HepG2 (cell line): ENCODE measurements at regions not wholly inside any gene's neighbourhood (a gene's known extent, or its start where the extent isn't known, plus 50 kb on each side); places are given as distances from the start of the nearest gene placed in this dataset.
A peak's percentile ranks its signal among the peaks of the same experiment; 100 is the strongest.

Experiments
- CENPX ChIP-seq: sonication (generic); formaldehyde crosslinking; IDR thresholded peaks from 2 replicates; pipeline ENCODE4 v1.9.0; 2021; ENCODE audit warnings: mild to moderate bottlenecking, missing genetic modification reagents, moderate library complexity
- GATAD2A ChIP-seq: IDR thresholded peaks from 2 replicates; pipeline ENCODE4 v1.6.1; 2016
- HMG20B ChIP-seq: conservative IDR thresholded peaks from 2 replicates; pipeline ENCODE4 v1.6.1; 2016; ENCODE audit warnings: missing genetic modification reagents, missing compliant biosample characterization
- MZF1 ChIP-seq: sonication (generic); formaldehyde crosslinking; IDR thresholded peaks from 2 replicates; pipeline ENCODE4 v1.8.1; 2023; ENCODE audit warnings: mild to moderate bottlenecking, missing genetic modification reagents, borderline replicate concordance
- NCOA1 ChIP-seq: sonication (generic); formaldehyde crosslinking; IDR thresholded peaks from 2 replicates; pipeline ENCODE4 v1.9.0; 2021; ENCODE audit warnings: missing genetic modification reagents
- ONECUT2 ChIP-seq: sonication (generic); formaldehyde crosslinking; IDR thresholded peaks from 2 replicates; pipeline ENCODE4 v1.4.0; 2020; ENCODE audit warnings: missing genetic modification reagents
- POLR2AphosphoS2 ChIP-seq: IDR thresholded peaks from 2 replicates; pipeline ENCODE4 v1.6.1; 2011; ENCODE audit warnings: low read depth, low read length, improper control_type of control experiment
- SMAD1 ChIP-seq: sonication (generic); formaldehyde crosslinking; IDR thresholded peaks from 2 replicates; pipeline ENCODE4 v1.4.0; 2020; ENCODE audit warnings: missing genetic modification reagents, low read depth, mild to moderate bottlenecking, borderline replicate concordance
- SNAPC5 ChIP-seq: sonication (generic); formaldehyde crosslinking; IDR thresholded peaks from 2 replicates; pipeline ENCODE4 v1.8.1; 2023; ENCODE audit warnings: mild to moderate bottlenecking, missing genetic modification reagents, borderline replicate concordance
- SSRP1 ChIP-seq: IDR thresholded peaks from 2 replicates; pipeline ENCODE4 v1.6.1; 2016; ENCODE audit warnings: control low read depth
- THYN1 ChIP-seq: sonication (generic); formaldehyde crosslinking; IDR thresholded peaks from 2 replicates; pipeline ENCODE4 v1.8.1; 2023; ENCODE audit warnings: low read depth, mild to moderate bottlenecking, moderate library complexity, missing genetic modification reagents, borderline replicate concordance
- TRAFD1 ChIP-seq: sonication (generic); formaldehyde crosslinking; IDR thresholded peaks from 2 replicates; pipeline ENCODE4 v1.5.1; 2020; ENCODE audit warnings: missing genetic modification reagents, mild to moderate bottlenecking, borderline replicate concordance
- ZBTB20 ChIP-seq: sonication (generic); formaldehyde crosslinking; IDR thresholded peaks from 2 replicates; pipeline ENCODE4 v1.8.1; 2023; ENCODE audit warnings: missing genetic modification reagents, low read depth, mild to moderate bottlenecking, borderline replicate concordance
- ZEB1 ChIP-seq: IDR thresholded peaks from 2 replicates; pipeline ENCODE4 v1.6.1; 2012; ENCODE audit warnings: mild to moderate bottlenecking, low read depth, inconsistent platforms; ENCODE audit not compliant: insufficient replicate concordance
- ZNF160 ChIP-seq: sonication (generic); formaldehyde crosslinking; IDR thresholded peaks from 2 replicates; pipeline ENCODE4 v1.8.0; 2022; ENCODE audit warnings: mild to moderate bottlenecking, inconsistent platforms, missing genetic modification reagents
- ZNF354B ChIP-seq: sonication (generic); formaldehyde crosslinking; IDR thresholded peaks from 2 replicates; pipeline ENCODE4 v1.8.0; 2022; ENCODE audit warnings: mild to moderate bottlenecking, missing genetic modification reagents
- ZNF576 ChIP-seq: sonication (generic); formaldehyde crosslinking; IDR thresholded peaks from 2 replicates; pipeline ENCODE4 v1.4.0; 2020; ENCODE audit warnings: mild to moderate bottlenecking, missing genetic modification reagents
- ZNF598 ChIP-seq: sonication (generic); formaldehyde crosslinking; IDR thresholded peaks from 2 replicates; pipeline ENCODE4 v1.5.1; 2020; ENCODE audit warnings: mild to moderate bottlenecking, missing genetic modification reagents, borderline replicate concordance
- ZNF652 ChIP-seq: IDR thresholded peaks from 2 replicates; pipeline ENCODE4 v1.6.1; 2016; ENCODE audit warnings: low read depth, borderline replicate concordance
- ZNF7 ChIP-seq: IDR thresholded peaks from 2 replicates; pipeline ENCODE4 v1.6.1; 2016; ENCODE audit warnings: missing biosample characterization, missing genetic modification reagents
- ZNF768 ChIP-seq: sonication (generic); formaldehyde crosslinking; IDR thresholded peaks from 2 replicates; pipeline ENCODE4 v1.4.0; 2020; ENCODE audit warnings: missing genetic modification reagents
- ZNF790 ChIP-seq: sonication (generic); formaldehyde crosslinking; IDR thresholded peaks from 2 replicates; pipeline ENCODE4 v1.8.0; 2022; ENCODE audit warnings: missing genetic modification reagents, mild to moderate bottlenecking, borderline replicate concordance
- ZNF83 ChIP-seq: sonication (generic); formaldehyde crosslinking; IDR thresholded peaks from 2 replicates; pipeline ENCODE4 v1.4.0; 2020; ENCODE audit warnings: missing genetic modification reagents, mild to moderate bottlenecking, borderline replicate concordance
- ZSCAN29 ChIP-seq: sonication (generic); formaldehyde crosslinking; conservative IDR thresholded peaks from 2 replicates; pipeline ENCODE4 v1.4.0; 2020; ENCODE audit warnings: mild to moderate bottlenecking, missing genetic modification reagents
- TF ChIP-seq, protein P1 (sequence below): sonication (generic); formaldehyde crosslinking; IDR thresholded peaks from 2 replicates; pipeline ENCODE4 v1.4.0; 2020; ENCODE audit warnings: missing genetic modification reagents
- TF ChIP-seq, protein P2 (sequence below): sonication (generic); formaldehyde crosslinking; conservative IDR thresholded peaks from 2 replicates; pipeline ENCODE4 v1.4.0; 2020; ENCODE audit warnings: missing genetic modification reagents

DNA sequence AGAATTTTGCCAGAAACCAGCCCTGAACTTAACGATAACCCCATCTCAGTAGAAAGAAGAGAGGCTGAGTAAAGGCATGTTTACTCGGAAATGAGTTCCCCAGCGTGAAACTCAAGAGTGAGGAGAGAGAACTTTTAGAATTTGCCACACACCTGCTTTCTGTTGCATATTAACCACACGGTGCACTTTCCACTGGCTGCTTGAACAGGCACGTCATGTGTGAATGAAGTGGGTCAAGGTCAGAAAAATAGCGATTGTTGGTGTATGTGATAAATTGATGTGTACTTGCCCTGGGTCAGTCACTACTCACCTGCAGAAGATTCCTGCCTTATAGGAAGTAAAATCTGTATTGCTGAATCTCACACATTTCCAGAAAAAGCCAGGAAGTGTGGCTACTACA, 395.7 kb downstream of the TRIML1 start (continued):
- TF ChIP-seq TRAFD1 (no peak), MZF1 (CRISPR knock-in tag) (no peak), NCOA1 (no peak), ZNF354B (CRISPR knock-in tag) (no peak), ZSCAN29 (CRISPR knock-in tag) (no peak), ZNF160 (no peak), ZNF768 (CRISPR knock-in tag) (no peak), ZBTB20 (CRISPR knock-in tag) (peak; percentile 60; the same call in 1 of the 2 replicates), ZNF576 (CRISPR knock-in tag) (no peak), ZNF7 (no peak), GATAD2A (CRISPR knock-in tag) (peak; percentile 47; the same call in 1 of the 2 replicates), ONECUT2 (0 out of 2 replicates have a peak, but pooled peaks have one; percentile 34), ZEB1 (no peak), HMG20B (CRISPR knock-in tag) (no peak), SMAD1 (CRISPR knock-in tag) (no peak), ZNF790 (no peak), SNAPC5 (CRISPR knock-in tag) (no peak), ZNF652 (peak; percentile 2; the same call in 1 of the 2 replicates), THYN1 (CRISPR knock-in tag) (no peak), ZNF598 (CRISPR knock-in tag) (no peak), SSRP1 (no peak), POLR2AphosphoS2 (no peak), ZNF83 (no peak), CENPX (CRISPR knock-in tag) (no peak)
- TF ChIP-seq, protein P1, sequence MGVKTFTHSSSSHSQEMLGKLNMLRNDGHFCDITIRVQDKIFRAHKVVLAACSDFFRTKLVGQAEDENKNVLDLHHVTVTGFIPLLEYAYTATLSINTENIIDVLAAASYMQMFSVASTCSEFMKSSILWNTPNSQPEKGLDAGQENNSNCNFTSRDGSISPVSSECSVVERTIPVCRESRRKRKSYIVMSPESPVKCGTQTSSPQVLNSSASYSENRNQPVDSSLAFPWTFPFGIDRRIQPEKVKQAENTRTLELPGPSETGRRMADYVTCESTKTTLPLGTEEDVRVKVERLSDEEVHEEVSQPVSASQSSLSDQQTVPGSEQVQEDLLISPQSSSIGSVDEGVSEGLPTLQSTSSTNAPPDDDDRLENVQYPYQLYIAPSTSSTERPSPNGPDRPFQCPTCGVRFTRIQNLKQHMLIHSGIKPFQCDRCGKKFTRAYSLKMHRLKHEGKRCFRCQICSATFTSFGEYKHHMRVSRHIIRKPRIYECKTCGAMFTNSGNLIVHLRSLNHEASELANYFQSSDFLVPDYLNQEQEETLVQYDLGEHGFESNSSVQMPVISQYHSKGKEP (CRISPR knock-in tag) = no peak
- TF ChIP-seq, protein P2, sequence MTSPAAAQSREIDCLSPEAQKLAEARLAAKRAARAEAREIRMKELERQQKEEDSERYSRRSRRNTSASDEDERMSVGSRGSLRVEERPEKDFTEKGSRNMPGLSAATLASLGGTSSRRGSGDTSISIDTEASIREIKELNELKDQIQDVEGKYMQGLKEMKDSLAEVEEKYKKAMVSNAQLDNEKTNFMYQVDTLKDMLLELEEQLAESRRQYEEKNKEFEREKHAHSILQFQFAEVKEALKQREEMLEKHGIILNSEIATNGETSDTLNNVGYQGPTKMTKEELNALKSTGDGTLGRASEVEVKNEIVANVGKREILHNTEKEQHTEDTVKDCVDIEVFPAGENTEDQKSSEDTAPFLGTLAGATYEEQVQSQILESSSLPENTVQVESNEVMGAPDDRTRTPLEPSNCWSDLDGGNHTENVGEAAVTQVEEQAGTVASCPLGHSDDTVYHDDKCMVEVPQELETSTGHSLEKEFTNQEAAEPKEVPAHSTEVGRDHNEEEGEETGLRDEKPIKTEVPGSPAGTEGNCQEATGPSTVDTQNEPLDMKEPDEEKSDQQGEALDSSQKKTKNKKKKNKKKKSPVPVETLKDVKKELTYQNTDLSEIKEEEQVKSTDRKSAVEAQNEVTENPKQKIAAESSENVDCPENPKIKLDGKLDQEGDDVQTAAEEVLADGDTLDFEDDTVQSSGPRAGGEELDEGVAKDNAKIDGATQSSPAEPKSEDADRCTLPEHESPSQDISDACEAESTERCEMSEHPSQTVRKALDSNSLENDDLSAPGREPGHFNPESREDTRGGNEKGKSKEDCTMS (CRISPR knock-in tag) = no peak
